HCT116 (cell line): ENCODE measurements at regions not wholly inside any gene's neighbourhood (a gene's known extent, or its start where the extent isn't known, plus 50 kb on each side); places are given as distances from the start of the nearest gene placed in this dataset.

ENCODE experiments used
- EGR1 ChIP-seq: IDR thresholded peaks from 2 replicates; pipeline ENCODE4 v1.6.1; 2012; ENCODE audit warnings: low read depth
- FOSL1 ChIP-seq: IDR thresholded peaks from 2 replicates; pipeline ENCODE4 v1.6.1; 2012; ENCODE audit warnings: low read depth
- JUND ChIP-seq: IDR thresholded peaks from 2 replicates; pipeline ENCODE4 v1.6.1; 2012
- POLR2AphosphoS5 ChIP-seq: IDR thresholded peaks from 2 replicates; pipeline ENCODE4 v1.6.1; 2011; ENCODE audit warnings: mild to moderate bottlenecking, low read depth, low read length, moderate library complexity
- SIN3A ChIP-seq: IDR thresholded peaks from 2 replicates; pipeline ENCODE4 v1.6.1; 2012; ENCODE audit warnings: low read depth
- SP1 ChIP-seq: IDR thresholded peaks from 2 replicates; pipeline ENCODE4 v1.6.1; 2012; ENCODE audit warnings: low read depth
- YY1 ChIP-seq: IDR thresholded peaks from 2 replicates; pipeline ENCODE4 v1.6.1; 2011; ENCODE audit warnings: low read length, low read depth, moderate library complexity, mild to moderate bottlenecking; ENCODE audit not compliant: insufficient replicate concordance; ENCODE audit errors: extremely low read depth
- TF ChIP-seq, protein P1 (sequence below): IDR thresholded peaks from 2 replicates; pipeline ENCODE4 v1.6.1; 2011; ENCODE audit warnings: mild to moderate bottlenecking, low read length, moderate library complexity; ENCODE audit not compliant: insufficient replicate concordance; ENCODE audit errors: extremely low read depth
- TF ChIP-seq, protein P2 (sequence below): IDR thresholded peaks from 2 replicates; pipeline ENCODE4 v1.6.1; 2012; ENCODE audit warnings: low read depth

DNA sequence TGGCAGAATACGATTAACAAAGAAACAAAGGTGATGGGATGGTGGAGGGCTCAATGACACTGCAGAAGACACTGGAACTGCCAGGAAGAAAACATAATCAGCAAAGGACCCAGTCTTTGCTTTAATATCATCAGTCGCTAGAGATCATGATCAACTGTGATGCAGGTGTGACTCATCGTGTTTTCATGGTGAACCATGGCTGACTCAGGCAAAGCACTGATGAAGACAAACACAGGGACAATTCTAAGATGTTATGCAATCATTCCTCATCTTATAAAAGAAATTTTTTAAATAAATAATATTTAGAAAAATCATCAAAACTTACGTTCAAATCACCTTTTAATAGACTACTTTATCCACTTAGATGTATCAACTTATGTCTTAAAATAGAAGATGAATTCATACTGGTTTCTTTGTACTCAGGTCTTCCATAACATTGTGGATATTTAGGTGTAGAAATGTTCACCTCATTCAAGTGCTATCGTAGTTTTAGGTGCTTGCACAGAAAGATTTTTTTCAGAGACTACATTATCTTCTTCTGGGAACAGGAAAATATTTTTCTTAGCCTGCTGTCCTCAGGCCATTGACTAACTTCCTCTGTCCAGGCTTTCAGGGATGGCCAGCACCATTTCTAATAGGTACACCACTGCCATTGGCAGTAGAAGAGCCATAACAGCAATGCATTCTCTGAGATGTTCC is 673.4 kb upstream of the MEF2C start (continued):
- TF ChIP-seq, protein P1, sequence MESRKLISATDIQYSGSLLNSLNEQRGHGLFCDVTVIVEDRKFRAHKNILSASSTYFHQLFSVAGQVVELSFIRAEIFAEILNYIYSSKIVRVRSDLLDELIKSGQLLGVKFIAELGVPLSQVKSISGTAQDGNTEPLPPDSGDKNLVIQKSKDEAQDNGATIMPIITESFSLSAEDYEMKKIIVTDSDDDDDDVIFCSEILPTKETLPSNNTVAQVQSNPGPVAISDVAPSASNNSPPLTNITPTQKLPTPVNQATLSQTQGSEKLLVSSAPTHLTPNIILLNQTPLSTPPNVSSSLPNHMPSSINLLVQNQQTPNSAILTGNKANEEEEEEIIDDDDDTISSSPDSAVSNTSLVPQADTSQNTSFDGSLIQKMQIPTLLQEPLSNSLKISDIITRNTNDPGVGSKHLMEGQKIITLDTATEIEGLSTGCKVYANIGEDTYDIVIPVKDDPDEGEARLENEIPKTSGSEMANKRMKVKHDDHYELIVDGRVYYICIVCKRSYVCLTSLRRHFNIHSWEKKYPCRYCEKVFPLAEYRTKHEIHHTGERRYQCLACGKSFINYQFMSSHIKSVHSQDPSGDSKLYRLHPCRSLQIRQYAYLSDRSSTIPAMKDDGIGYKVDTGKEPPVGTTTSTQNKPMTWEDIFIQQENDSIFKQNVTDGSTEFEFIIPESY, result no peak
- TF ChIP-seq, protein P2, sequence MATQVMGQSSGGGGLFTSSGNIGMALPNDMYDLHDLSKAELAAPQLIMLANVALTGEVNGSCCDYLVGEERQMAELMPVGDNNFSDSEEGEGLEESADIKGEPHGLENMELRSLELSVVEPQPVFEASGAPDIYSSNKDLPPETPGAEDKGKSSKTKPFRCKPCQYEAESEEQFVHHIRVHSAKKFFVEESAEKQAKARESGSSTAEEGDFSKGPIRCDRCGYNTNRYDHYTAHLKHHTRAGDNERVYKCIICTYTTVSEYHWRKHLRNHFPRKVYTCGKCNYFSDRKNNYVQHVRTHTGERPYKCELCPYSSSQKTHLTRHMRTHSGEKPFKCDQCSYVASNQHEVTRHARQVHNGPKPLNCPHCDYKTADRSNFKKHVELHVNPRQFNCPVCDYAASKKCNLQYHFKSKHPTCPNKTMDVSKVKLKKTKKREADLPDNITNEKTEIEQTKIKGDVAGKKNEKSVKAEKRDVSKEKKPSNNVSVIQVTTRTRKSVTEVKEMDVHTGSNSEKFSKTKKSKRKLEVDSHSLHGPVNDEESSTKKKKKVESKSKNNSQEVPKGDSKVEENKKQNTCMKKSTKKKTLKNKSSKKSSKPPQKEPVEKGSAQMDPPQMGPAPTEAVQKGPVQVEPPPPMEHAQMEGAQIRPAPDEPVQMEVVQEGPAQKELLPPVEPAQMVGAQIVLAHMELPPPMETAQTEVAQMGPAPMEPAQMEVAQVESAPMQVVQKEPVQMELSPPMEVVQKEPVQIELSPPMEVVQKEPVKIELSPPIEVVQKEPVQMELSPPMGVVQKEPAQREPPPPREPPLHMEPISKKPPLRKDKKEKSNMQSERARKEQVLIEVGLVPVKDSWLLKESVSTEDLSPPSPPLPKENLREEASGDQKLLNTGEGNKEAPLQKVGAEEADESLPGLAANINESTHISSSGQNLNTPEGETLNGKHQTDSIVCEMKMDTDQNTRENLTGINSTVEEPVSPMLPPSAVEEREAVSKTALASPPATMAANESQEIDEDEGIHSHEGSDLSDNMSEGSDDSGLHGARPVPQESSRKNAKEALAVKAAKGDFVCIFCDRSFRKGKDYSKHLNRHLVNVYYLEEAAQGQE, result no peak
- TF ChIP-seq JUND (peak; percentile 87), SIN3A (no peak), SP1 (peak; percentile 67), YY1 (peak; percentile 64), FOSL1 (peak; percentile 96), POLR2AphosphoS5 (no peak), EGR1 (no peak)
